ENCODE measurements at regions not wholly inside any gene's neighbourhood (a gene's known extent, or its start where the extent isn't known, plus 50 kb on each side); places are given as distances from the start of the nearest gene placed in this dataset.

- Histone ChIP-seq H3K4me1 (ENCODE audit: insufficient read depth, low read length) (no peaks in the 10 kb centered on the region), H3K9ac (ENCODE audit: low read length) (no peak overlapping the region), H3K27ac (ENCODE audit: low read depth, low read length) (no peak overlapping the region), H3K4me3 (ENCODE audit: low read depth in 1 of 2, low read length in 2 of 2) (no peak overlapping the region), H3K9me3 (ENCODE audit: low read length) (no peaks in the 10 kb centered on the region), H3K27me3 (ENCODE audit: control insufficient read depth in 1 of 2, insufficient read depth in 2 of 2, low read length in 2 of 2) (no peaks in the 10 kb centered on the region), H3K36me3 (ENCODE audit: insufficient read depth, low read length) (no peaks in the 10 kb centered on the region)
Measured at GRCh38 chr7:54672519-54672918, 86.5 kb downstream of the SEC61G start.

- Histone ChIP-seq H3K4me1 (ENCODE audit: insufficient read depth, low read length) (no peaks in the 10 kb centered on the region), H3K4me3 (ENCODE audit: low read depth in 1 of 2, low read length in 2 of 2) (peak overlapping the region; percentile 34 to 45), H3K36me3 (ENCODE audit: insufficient read depth, low read length) (no peaks in the 10 kb centered on the region), H3K9ac (ENCODE audit: low read length) (no peak overlapping the region), H3K27ac (ENCODE audit: low read depth, low read length) (no peak overlapping the region), H3K9me3 (ENCODE audit: low read length) (no peaks in the 10 kb centered on the region), H3K27me3 (ENCODE audit: control insufficient read depth in 1 of 2, insufficient read depth in 2 of 2, low read length in 2 of 2) (no peaks in the 10 kb centered on the region)
Measured at GRCh38 chr7:54664235-54665228, 94.5 kb downstream of the SEC61G start.

DNA sequence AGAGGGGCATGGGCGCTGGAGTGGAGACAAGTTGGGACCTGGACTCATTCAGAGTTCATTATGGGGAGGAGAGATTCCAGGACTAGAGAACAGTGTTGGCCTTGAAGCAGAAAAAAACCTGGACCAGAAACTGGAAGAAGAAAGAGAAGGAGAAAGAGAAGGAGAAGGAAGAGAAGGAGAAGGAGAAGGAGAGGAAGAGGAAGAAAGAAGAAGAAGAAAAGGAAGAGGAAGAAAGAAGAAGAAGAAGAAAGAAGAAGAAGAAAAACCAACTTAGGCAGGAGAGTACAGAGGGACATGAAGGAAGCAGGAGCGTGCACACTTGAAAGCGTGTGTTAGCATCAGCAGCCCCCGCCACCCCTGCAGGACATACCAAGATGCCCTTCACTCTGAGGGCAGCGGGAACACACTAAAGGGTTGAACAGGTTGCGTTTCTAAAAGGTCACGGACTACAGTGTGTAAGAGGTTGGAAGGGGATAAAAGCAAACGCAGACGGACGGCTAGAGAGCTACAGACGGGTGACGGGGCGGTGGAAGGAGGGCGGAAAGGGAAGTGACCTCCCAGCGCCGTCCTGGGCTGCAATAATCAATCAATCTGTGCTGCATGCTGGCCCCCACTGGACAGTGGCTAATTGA, 95.3 kb downstream of the SEC61G start:
- Histone ChIP-seq H3K9me3 (ENCODE audit: low read length) (no peaks in the 10 kb centered on the region), H3K9ac (ENCODE audit: low read length) (no peak overlapping the region), H3K27ac (ENCODE audit: low read depth, low read length) (no peak overlapping the region), H3K4me3 (ENCODE audit: low read depth in 1 of 2, low read length in 2 of 2) (peak overlapping the region; percentile 34 to 45), H3K27me3 (ENCODE audit: control insufficient read depth in 1 of 2, insufficient read depth in 2 of 2, low read length in 2 of 2) (no peaks in the 10 kb centered on the region), H3K4me1 (ENCODE audit: insufficient read depth, low read length) (no peaks in the 10 kb centered on the region), H3K36me3 (ENCODE audit: insufficient read depth, low read length) (no peaks in the 10 kb centered on the region)

- Histone ChIP-seq H3K4me1 (ENCODE audit: insufficient read depth, low read length) (no peaks in the 10 kb centered on the region), H3K9ac (ENCODE audit: low read length) (no peak overlapping the region), H3K4me3 (ENCODE audit: low read depth in 1 of 2, low read length in 2 of 2) (no peak overlapping the region), H3K27me3 (ENCODE audit: control insufficient read depth in 1 of 2, insufficient read depth in 2 of 2, low read length in 2 of 2) (no peaks in the 10 kb centered on the region), H3K9me3 (ENCODE audit: low read length) (no peaks in the 10 kb centered on the region), H3K27ac (ENCODE audit: low read depth, low read length) (no peak overlapping the region), H3K36me3 (ENCODE audit: insufficient read depth, low read length) (no peaks in the 10 kb centered on the region)
Measured at GRCh38 chr7:54663186-54663585, 95.8 kb downstream of the SEC61G start.

- Histone ChIP-seq H3K4me3 (ENCODE audit: low read depth in 1 of 2, low read length in 2 of 2) (no peak overlapping the region), H3K9ac (ENCODE audit: low read length) (no peak overlapping the region), H3K9me3 (ENCODE audit: low read length) (no peaks in the 10 kb centered on the region), H3K4me1 (ENCODE audit: insufficient read depth, low read length) (no peaks in the 10 kb centered on the region), H3K36me3 (ENCODE audit: insufficient read depth, low read length) (no peaks in the 10 kb centered on the region), H3K27me3 (ENCODE audit: control insufficient read depth in 1 of 2, insufficient read depth in 2 of 2, low read length in 2 of 2) (no peaks in the 10 kb centered on the region), H3K27ac (ENCODE audit: low read depth, low read length) (no peak overlapping the region)
Measured at GRCh38 chr7:54662701-54663100, 96.3 kb downstream of the SEC61G start.

GRCh38 chr7:54653905-54654304, 105.1 kb downstream of the SEC61G start:
- H3K27me3 ChIP-seq (ENCODE audit: control insufficient read depth in 1 of 2, insufficient read depth in 2 of 2, low read length in 2 of 2), result no peaks in the 10 kb centered on the region
- no peak overlapping the region for H3K27ac ChIP-seq (ENCODE audit: low read depth, low read length)
- no peaks in the 10 kb centered on the region for H3K36me3 ChIP-seq (ENCODE audit: insufficient read depth, low read length)
- H3K9ac ChIP-seq (ENCODE audit: low read length), result no peak overlapping the region
- H3K4me1 ChIP-seq (ENCODE audit: insufficient read depth, low read length), result no peaks in the 10 kb centered on the region
- no peak overlapping the region for H3K4me3 ChIP-seq (ENCODE audit: low read depth in 1 of 2, low read length in 2 of 2)
- no peaks in the 10 kb centered on the region for H3K9me3 ChIP-seq (ENCODE audit: low read length)

DNA sequence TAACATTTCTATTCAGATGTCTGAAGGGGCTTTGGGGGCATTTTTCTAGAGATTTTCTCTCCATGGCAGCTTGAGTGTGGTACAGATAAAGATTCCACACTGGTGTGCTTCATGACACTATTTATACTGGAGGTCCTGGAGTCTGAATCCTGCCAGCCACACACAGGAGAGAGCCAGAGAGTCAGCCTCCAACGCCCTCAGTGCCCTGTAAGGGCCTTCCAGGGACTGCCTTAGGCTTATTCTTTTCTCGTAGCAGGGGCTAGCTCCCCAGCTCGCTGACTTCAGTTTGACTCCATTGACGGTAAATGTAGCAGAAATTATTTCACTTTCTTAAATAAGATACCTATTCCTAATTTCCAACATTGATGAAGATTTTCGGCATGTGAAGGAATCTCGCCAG, 100.9 kb downstream of the VSTM2A start:
- no peaks in the 10 kb centered on the region for H3K4me1 ChIP-seq (ENCODE audit: insufficient read depth, low read length)
- H3K27ac ChIP-seq (ENCODE audit: low read depth, low read length), result no peak overlapping the region
- no peaks in the 10 kb centered on the region for H3K27me3 ChIP-seq (ENCODE audit: control insufficient read depth in 1 of 2, insufficient read depth in 2 of 2, low read length in 2 of 2)
- H3K9ac ChIP-seq (ENCODE audit: low read length), result no peak overlapping the region
- H3K4me3 ChIP-seq (ENCODE audit: low read depth in 1 of 2, low read length in 2 of 2), result no peak overlapping the region
- H3K36me3 ChIP-seq (ENCODE audit: insufficient read depth, low read length), result no peaks in the 10 kb centered on the region
- H3K9me3 ChIP-seq (ENCODE audit: low read length), result no peaks in the 10 kb centered on the region

- H3K36me3 ChIP-seq (ENCODE audit: insufficient read depth, low read length), result no peaks in the 10 kb centered on the region
- H3K27ac ChIP-seq (ENCODE audit: low read depth, low read length), result no peak overlapping the region
- no peaks in the 10 kb centered on the region for H3K27me3 ChIP-seq (ENCODE audit: control insufficient read depth in 1 of 2, insufficient read depth in 2 of 2, low read length in 2 of 2)
- no peaks in the 10 kb centered on the region for H3K4me1 ChIP-seq (ENCODE audit: insufficient read depth, low read length)
- H3K4me3 ChIP-seq (ENCODE audit: low read depth in 1 of 2, low read length in 2 of 2), result no peak overlapping the region
- H3K9me3 ChIP-seq (ENCODE audit: low read length), result no peaks in the 10 kb centered on the region
- no peak overlapping the region for H3K9ac ChIP-seq (ENCODE audit: low read length)
Measured at GRCh38 chr7:54637712-54638396, 95.7 kb downstream of the VSTM2A start.

DNA sequence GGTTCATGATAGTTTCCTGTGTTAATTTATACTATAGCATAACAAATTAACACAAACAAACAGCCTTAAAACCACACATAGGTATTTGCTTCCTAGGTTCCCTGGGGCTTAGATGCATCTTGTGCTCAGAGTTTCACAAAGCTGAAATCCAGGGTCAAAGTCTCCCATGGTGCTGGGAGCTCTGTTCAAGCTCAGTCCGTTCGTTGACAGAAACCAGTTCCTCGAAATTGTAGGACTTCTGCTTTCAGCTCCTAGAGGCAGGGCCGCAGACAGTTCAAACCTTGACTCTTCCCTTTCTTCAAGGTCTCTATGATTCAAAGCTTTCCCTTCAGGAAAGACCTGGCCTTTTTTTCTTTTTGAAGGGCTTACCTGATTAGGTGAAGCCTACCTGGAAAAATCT, 90.5 kb downstream of the VSTM2A start:
- H3K27ac ChIP-seq (ENCODE audit: low read depth, low read length), result no peak overlapping the region
- no peak overlapping the region for H3K9ac ChIP-seq (ENCODE audit: low read length)

DNA sequence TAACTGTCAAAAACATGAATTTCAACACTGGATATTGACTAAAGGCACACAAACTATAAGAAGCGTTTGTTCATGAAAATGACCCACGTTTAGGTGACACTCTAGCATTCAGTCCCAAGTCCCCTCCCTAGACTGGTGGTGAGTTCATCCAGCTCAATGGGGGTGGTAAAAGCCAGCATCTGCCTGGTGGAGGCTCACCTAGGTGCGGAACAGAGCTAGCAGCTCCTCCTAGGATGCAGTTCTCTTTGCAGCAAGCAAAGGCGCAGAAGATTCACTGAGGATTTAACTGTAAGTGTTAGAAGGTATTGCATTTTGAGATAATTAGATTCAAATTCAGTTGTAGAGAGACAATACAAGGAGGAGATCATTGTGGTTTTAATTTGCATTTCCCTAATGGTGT, 87.6 kb downstream of the VSTM2A start:
- H3K4me1 ChIP-seq (ENCODE audit: insufficient read depth, low read length), result no peaks in the 10 kb centered on the region
- no peaks in the 10 kb centered on the region for H3K9me3 ChIP-seq (ENCODE audit: low read length)
- no peak overlapping the region for H3K27ac ChIP-seq (ENCODE audit: low read depth, low read length)
- no peaks in the 10 kb centered on the region for H3K36me3 ChIP-seq (ENCODE audit: insufficient read depth, low read length)
- no peaks in the 10 kb centered on the region for H3K27me3 ChIP-seq (ENCODE audit: control insufficient read depth in 1 of 2, insufficient read depth in 2 of 2, low read length in 2 of 2)
- no peak overlapping the region for H3K9ac ChIP-seq (ENCODE audit: low read length)
- no peak overlapping the region for H3K4me3 ChIP-seq (ENCODE audit: low read depth in 1 of 2, low read length in 2 of 2)

More for the DNA sequence above, 90.5 kb downstream of the VSTM2A start:
- Histone ChIP-seq H3K27me3 (ENCODE audit: control insufficient read depth in 1 of 2, insufficient read depth in 2 of 2, low read length in 2 of 2) (no peaks in the 10 kb centered on the region), H3K4me3 (ENCODE audit: low read depth in 1 of 2, low read length in 2 of 2) (no peak overlapping the region), H3K4me1 (ENCODE audit: insufficient read depth, low read length) (no peaks in the 10 kb centered on the region), H3K36me3 (ENCODE audit: insufficient read depth, low read length) (no peaks in the 10 kb centered on the region), H3K9me3 (ENCODE audit: low read length) (no peaks in the 10 kb centered on the region)

DNA sequence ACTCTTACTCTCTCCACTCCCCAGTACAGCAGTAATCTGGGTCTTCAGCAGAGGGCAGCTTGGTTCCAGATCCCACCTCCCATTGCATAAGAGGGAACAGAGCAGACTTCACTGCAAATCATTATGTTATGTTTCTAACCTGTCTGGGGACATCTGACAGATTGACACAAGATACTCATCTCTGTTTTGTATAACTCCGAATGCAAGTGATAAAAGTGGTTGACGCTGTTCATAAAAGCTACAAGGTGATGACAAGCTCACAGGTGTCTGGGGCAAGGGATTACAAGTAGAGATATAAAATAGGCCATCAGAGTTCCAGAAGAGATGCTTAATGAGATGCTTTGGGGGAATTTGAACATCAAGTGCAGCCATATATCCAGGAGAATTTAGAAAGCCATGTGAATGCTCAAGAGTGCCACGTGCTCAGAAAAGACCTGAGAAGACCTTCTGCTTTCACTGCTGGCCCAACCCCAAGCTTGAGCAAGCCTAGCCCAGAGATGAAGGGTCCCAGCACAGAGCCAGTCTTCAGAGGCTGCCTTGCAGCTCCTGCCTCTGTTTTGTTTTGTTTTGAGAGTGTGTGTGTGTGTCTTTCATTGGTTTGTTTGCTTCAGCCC, 80.6 kb downstream of the VSTM2A start:
- H3K9ac ChIP-seq (ENCODE audit: low read length), result no peak overlapping the region
- H3K4me1 ChIP-seq (ENCODE audit: insufficient read depth, low read length), result no peaks in the 10 kb centered on the region
- H3K27ac ChIP-seq (ENCODE audit: low read depth, low read length), result no peak overlapping the region
- H3K9me3 ChIP-seq (ENCODE audit: low read length), result no peaks in the 10 kb centered on the region
- H3K36me3 ChIP-seq (ENCODE audit: insufficient read depth, low read length), result no peaks in the 10 kb centered on the region
- no peaks in the 10 kb centered on the region for H3K27me3 ChIP-seq (ENCODE audit: control insufficient read depth in 1 of 2, insufficient read depth in 2 of 2, low read length in 2 of 2)
- no peak overlapping the region for H3K4me3 ChIP-seq (ENCODE audit: low read depth in 1 of 2, low read length in 2 of 2)
